M059J (cell line): ENCODE measurements at regions not wholly inside any gene's neighbourhood (a gene's known extent, or its start where the extent isn't known, plus 50 kb on each side); places are given as distances from the start of the nearest gene placed in this dataset.

Experiments
- DNase-seq: peaks from one replicate; pipeline ENCODE4 v3.0.0-alpha.2; 2012; ENCODE audit warnings: low read depth

DNA sequence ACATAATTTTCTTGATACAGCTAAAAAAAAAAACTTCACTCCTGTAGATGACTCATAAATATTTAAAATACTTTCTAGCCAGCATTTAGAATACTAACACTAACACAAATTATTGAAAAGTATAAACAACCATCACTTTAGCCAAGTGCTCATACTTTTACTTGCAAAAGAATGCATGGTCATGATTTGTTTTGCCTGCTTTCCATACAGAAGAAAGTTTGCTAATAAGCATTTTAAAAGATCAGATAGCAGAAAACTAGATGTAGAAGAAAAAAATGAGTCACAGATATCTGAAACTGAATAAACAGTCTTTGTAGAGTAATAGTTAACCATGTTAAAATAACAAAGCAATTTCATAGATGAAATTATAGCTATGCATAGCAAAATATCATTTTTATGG lies 2280.4 kb upstream of the PCDH20 start:
- no peak for DNase-seq

DNA sequence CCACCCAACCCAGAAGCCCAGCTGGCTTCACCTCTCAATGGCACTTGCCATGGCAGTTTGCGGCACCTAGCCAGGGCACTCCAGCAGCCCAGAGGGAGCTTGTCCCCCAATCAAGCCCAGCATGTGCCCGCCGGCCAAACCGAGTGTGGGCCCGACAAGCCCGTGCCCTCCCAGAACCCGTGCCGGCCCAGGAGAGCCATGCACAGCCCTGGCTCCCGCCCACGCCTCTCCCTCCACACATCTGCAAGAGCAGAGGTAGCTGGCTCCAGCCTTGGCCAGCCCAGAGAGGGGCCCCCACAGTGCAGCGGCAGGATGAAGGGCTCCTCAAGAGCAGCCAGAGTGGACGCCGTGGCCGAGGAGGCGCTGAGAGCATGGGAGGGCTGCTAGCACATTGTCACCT lies 2278.0 kb upstream of the PCDH20 start:
- DNase-seq, result no peak

DNA sequence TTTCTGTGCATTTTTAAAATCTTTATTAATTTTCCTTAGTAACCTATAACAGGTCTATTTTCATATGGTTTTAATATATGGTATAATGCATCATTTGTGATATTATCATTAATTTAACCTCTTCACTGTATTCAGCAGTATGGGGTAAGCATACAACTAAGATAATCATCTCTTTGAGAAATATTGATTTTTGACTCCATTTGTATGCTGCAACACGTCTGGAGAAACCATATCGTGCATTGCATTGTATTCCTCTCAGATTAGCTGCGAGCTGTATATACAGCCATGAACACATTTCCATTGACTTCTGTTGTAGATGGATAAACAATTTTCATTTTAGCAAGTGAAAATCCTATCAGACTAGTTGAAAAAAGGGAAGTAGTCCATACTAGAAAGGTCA lies 2275.8 kb upstream of the PCDH20 start:
- no peak for DNase-seq

DNA sequence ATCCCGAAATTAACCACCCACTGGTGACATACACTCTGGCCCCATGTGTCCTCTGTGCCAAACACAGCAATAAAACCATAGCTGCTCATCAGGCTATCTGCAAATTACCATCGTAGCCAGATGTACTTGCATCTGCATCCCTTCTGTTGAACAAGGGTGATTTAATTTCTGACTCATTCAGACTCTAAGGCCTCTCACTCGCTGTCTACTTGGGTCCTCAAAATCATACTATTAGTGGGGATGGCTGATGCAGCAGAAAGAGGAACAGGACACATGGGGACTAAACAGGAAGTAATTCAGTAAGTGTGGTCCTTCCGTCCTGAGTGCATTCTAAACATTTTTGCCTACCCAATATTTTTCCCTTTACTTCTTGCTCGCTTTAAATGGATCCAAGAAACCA lies 2275.0 kb upstream of the PCDH20 start:
- DNase-seq, result no peak

DNA sequence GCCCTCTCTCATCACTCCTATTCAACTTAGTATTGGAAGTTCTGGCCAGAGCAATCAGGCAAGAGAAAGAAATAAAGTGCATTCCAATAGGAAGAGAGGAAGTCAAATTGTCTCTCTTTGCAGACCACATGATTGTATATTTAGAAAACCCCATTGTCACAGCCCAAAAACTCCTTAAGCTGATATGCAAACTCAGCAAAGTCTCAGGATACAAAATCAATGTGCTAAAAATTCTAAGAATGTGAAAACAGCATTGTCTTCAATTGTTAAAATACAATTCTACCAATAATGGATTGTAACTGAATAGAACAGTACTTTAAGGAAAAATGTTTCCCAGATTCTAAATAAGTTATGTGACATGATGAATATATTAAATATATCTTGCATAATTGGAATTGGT lies 2269.2 kb upstream of the PCDH20 start:
- no peak for DNase-seq

DNA sequence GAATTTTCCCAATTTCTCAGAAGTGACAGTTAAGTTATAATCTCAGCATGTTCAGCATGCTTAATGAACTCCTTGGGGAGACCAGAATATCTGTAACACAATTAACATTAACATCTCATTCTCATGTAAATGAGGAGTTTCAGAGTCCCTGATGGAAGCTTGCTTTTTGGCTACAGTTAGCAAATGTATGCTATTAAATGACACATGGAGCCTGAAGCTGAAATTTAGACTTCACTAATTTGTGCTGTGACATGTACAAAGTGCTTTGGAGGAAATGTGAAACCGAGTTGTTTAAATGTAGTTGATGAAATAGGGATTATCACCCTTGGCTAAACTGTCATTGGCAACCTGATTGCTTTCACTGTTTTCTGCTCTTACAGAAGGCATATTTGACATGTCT lies 2265.1 kb upstream of the PCDH20 start:
- DNase-seq, result no peak

DNA sequence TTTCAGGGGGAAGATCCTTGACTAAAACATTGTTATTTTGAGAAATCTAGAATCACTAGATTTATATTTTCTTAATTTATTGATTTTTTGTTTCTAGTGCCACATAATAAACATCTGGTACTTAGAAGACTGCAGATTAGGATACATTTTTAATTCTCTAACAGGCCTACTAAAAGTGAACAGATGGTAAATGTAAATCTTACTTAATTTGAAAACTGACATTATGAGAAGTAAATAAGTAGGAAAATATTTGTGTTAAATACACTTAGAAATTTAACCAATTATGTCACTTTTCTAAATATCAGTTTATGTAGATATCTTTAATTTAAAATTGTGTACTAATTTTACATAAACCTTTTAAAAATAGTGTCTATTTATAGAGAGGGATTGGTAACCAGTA lies 2255.6 kb upstream of the PCDH20 start:
- DNase-seq, result no peak

DNA sequence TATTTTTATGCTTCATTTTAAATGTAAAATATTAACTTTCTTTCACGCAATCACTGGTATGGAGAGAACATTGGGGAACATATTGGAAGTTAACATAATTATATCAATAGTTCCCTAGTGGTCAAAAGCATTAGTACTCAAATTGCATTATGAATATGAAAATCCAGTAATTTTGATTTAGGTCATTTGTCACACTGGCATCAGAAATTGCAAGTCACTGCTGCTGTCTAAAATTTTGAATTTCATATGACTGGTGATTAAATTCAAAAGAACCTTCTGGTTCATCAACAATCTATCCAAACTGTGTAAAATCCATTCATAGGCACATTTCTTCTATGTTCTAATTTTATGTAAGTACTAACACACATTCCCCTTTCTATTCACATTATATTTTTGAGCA lies 2235.7 kb upstream of the PCDH20 start:
- no peak for DNase-seq

DNA sequence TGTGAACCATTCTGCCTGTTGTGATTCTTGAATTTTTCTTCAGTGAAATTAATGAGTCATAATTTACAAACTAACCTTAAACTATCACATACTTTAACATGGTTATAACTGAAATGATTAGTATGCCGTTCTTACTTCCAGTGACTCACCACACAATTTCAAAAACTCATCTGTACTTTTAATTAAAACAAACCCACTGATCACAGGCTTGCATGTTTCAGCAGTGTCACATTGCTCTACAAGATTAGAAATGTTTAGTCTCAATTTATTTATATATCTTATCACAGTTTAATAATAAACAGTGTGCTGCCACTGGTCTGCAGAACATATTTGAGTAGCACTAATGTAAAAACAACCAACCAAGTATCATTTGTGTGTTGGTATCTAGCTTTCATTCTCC lies 2227.9 kb upstream of the PCDH20 start:
- DNase-seq, result no peak

DNA sequence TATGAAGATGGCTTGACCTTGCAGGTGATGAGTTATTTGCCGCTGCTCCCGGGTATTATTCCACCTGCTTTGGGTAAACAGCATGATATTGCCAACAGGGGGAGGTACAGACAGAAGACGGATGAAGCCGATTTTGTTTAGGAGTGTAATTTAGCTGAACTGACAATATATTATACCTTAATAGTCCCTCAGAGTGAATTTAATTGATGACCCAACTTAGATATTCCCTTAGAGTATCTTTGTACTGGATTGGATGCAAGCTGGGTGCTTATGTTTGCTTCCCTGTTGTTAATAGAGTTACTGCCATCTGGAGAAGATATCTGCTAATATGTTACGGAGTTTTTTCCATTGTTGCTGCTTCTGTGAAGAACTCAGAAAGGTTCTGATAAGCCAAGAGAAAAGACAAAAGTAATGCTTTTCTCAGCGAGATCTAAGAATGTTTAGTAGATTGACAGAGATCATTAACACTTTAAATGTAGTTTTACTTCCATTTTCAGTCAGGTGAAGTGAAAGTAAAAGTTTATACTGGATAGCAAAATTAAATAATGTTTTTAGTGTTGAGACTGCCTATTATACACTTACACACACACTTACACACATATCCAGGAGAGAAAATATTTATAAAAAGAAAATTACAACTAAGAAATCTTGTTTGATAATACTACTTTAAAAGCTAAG lies 2220.8 kb upstream of the PCDH20 start:
- no peak for DNase-seq

DNA sequence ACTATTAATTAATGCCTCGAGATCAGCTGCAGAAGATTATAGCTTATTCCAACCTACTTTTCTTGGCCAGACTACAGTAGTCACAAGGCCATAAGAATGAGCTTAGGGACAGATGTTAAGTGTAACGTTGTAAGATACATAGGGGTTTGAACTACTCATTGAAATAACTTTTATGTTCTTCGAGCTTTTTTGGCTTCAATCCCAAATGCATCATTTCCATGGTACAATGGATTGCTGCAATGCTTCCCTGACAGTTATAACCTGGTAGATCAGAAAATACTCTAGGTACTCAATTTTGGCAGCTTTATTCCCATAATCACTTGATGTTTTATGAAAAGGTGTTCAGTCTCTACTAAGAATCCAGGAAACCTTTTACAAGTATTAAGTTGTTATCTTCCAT lies 2216.7 kb upstream of the PCDH20 start:
- DNase-seq, result no peak

DNA sequence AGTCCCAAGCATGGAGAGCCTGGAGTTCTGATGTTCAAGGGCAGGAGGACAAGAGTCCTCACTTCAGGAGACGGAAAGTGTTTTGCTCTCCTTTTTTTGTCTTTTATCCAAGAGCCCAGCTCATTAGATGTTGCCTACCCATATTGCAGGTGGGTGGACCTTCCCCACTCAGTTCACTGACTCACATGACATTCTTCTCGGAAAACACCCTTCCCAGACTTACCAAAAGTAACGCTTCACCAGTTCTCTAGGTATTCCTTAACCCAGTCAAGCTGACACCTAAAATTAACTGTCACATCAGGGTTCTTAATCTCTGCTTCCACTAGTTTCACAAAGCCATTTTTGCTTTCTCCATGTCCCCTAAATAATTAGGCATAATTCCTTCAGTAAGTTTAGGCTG lies 2215.4 kb upstream of the PCDH20 start:
- no peak for DNase-seq

DNA sequence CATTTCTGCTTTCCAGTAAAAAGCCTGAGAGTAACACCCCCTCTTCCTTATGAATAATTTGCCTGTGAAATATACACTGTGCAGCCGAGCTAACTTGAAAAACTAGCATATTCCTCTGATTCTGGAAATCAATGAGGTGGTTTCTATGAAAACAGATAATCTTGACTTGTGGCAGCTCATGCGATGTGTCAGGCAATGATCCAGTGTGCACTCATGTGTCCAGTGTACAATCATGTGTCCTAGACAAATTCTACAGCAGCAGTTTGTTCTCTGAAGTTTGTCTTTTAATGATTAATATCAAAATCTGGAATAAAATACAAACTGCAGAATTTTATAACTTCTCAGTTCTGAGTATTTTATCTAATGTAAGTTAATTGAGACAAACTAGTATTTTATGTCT lies 2213.9 kb upstream of the PCDH20 start:
- no peak for DNase-seq

DNA sequence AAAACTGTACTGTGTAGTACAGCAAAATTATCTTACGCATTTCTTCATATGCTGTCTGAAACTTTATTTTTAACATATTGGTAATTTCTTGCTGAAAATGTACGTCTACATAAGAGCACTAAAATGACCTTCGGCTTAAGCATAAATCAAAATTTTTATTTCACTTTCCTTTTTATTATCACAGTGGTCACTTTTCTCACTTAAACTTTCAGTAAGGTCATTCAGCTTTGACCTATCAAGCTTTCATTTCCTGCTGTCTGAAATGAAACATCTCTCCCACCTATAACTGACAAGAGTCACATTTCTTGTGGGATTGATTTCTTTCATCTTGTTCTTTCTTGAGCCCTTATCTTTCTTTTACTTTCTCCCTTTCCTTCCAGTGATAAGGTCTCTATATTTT lies 2212.7 kb upstream of the PCDH20 start:
- no peak for DNase-seq

DNA sequence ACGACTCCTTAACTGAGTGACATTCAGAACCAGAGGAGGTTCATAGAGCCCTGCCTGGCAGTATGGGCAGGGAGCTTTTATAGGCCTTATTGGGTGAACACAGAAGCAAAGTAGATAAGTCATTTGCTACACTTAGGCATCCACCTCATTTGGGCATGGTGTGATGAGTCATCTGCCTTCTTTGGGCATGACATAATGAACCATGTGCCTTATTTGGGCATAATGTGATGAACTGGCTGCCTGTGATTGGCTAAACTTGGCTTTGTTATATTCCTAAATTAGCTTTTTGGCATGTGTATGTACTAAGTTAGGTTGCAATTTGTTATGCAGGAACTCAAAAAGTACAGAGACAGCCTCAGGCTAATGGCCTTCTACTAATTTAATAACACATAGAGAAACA lies 2210.2 kb upstream of the PCDH20 start:
- DNase-seq, result peak; percentile 13

DNA sequence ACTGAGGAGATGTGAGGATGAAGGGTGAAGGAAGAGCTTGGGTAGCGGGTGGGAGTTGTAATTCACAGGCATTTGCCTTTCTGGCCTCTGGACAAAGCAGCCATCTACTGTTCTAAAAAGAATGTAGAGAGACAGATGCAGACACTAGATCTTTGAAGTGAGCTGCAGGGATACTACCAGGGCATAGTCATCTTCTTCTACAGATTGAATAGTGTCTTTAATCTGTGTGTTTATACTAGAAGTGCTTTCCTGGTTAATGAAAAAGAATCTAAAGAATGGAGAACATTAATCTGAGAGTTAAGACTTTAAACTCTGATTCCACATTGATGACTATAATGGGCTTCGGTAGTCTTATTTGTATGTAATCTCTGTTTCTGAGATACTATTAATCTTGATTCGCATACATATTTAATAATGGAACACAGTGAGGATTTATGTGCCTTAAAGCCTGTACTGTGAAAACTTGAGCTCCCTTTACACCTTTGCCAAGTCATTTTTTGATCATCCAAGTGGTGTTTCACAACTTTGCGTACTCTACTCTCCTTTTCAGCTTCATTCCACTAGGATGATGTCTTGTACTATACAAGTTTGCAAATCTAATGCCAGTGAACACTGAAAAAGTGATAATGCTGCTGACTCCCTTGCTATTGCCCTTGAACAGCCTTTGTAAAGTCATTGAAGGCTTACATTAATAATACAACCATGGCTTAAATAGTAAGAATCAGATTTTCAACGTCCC lies 2199.4 kb upstream of the PCDH20 start:
- no peak for DNase-seq

DNA sequence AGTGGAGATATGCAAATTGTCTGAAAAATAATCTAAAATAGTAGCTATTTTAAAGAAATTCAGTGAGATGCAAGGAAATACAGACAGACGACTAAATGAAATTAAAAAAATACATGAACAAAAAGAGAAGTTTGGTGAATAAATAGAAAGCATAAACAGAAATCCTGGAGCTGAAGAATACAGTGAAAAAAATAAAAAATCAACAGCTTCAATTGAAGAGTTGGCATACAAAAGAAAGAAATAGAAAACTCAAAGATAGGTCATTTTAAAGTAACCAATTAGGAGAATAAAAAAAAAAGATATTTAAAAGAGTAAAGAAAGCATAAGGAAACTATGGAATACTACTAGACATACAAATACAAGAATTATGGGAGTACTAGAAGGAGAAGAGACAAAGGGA lies 2191.5 kb upstream of the PCDH20 start:
- no peak for DNase-seq

DNA sequence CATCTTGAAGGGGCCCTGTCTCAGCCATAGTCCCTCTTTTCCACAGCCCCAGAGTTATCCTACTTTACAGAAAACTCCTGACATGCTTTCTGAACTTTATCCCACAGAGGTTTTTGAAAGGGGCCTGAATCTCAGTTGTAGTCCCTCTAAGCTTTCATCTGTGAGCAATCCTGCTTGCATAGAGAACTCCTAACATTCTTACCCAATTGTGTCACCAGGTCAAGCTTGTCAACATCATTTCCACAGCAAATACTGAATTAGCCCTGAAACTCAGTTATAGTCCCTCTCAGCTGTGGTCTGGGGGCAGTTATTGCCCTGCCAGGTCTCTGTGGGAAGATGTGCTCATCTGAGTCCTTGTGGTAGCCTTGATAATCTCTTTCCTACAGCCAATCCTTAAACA lies 2190.3 kb upstream of the PCDH20 start:
- no peak for DNase-seq

DNA sequence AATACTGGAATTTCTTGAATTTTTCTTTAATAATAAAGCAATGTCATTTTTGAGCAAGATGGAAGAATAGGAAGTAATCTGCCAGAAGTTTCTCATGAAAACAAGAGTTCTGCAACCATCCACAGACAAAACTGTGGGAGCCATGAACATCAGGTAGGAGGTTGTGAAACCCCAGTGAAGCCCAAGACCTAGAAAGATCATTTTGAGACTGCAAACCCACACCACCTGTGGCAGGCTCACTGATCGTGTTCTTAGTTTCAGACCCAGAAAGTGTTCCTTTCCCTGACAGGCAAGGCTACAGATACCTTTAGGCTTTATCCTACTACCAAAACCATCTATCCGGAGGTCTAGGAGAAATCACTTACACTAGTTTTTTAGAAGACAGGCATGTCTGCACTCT lies 2189.8 kb upstream of the PCDH20 start:
- DNase-seq, result no peak

DNA sequence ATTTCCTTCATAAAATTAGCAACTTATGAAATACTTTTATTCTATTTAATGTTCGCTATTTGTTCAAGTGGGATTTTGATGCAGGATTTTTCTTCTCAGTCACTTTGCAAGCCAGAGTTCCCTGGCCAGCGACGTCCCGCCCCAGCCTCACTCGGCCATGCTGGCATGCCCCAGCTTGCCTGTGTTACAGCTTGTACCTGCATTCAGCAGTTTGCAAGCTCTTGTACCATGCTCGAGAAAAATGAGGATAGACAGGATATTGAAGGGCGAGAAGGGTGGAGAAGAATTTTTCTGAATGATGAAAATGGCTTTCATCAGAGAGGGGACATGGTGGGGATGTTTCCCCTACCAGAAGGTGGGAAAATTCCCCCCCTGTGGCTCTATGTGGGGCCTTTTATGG lies 2180.2 kb upstream of the PCDH20 start:
- no peak for DNase-seq

DNA sequence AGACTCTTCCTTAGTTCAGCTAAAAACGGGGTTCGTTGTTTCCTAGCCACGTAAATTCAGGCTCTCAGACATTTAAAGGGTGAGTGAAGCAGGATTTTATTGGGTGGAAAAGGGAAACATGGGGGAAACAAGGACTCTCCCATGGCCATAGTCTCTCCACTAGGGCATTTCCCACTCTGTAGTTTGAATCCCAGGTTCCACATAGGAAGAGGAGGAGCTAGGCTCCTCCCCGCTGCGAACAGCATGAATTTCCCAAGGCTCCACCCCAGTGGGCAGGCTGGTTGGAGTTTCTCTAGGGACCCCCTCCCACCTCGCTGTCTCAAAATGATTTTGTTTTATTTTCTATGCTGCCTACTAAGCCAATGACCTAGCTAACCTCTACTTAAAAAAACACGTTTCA lies 2170.8 kb upstream of the PCDH20 start:
- DNase-seq, result no peak

DNA sequence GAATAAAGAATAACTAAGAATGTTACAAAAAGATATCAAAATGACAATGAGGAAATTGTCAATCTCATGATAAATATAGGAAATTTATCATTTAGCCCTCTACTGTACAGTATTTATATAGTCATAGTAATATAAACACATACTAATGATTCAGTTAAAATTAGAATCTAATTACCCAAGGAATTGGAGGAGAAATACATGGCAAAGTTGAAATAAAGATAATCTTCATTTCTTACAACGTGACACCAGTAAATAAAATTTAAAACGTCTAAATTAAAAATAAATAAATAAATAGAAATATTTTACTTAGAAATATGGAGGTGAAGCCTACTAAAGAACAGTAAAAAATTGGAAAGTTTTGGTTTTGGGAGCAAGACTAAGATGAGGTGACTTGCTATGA lies 2163.1 kb upstream of the PCDH20 start:
- no peak for DNase-seq

DNA sequence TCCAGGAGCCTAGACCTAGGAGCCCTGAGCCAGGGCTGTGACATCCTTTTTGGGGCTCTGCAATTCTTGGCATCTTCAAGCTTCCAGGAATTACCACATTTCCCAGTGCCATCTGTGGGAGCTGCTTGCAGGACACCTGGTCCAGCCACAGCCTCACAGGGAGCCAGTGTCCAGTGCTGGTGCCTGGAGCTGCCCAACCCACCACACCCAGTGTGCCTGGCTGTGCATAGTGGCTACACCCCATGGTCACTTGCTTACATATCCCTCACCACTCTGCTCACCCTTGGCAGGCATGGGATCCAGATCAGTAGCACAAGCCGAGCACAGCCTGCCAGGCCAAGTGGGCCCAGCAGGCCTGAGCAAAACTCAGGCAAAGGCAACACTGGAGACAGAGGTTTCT lies 2151.4 kb upstream of the PCDH20 start:
- no peak for DNase-seq

DNA sequence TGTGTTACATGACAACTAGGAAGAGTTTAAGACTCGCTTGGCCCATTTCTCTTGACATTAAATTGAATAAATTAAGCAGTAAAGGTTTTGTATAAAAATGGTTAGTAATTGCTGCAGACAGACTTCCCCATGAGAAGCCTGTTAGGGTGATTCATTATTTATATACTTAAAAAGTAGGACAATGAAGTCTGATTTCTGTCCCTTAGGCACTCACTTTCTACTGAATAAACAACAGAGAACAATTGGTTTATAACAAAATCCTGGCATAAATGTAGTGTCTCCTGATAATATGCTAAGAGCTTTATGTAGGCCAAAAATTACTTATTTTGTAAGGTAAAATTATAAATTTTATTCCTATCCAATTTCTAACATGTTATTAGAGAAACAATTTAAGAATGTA lies 2138.5 kb upstream of the PCDH20 start:
- no peak for DNase-seq
